HUES64 (cell line): ENCODE measurements at regions not wholly inside any gene's neighbourhood (a gene's known extent, or its start where the extent isn't known, plus 50 kb on each side); places are given as distances from the start of the nearest gene placed in this dataset.

Experiments
- H3K27ac ChIP-seq: 2 replicates; pipeline ENCODE4 v1.7.0; 2013; ENCODE audit warnings: low read depth, low read length, inconsistent platforms
- H3K27me3 ChIP-seq: 2 replicates; pipeline ENCODE4 v1.6.1; 2013; ENCODE audit warnings: mild to moderate bottlenecking, low read length; ENCODE audit not compliant: insufficient read depth
- H3K36me3 ChIP-seq: 2 replicates; pipeline ENCODE4 v1.6.1; 2013; ENCODE audit warnings: mild to moderate bottlenecking, low read length; ENCODE audit not compliant: insufficient read depth
- H3K4me1 ChIP-seq: 2 replicates; pipeline ENCODE4 v1.6.1; 2013; ENCODE audit warnings: mild to moderate bottlenecking, low read length, moderate library complexity; ENCODE audit not compliant: insufficient read depth
- H3K4me3 ChIP-seq: 2 replicates; pipeline ENCODE4 v1.5.1; 2013; ENCODE audit warnings: mild to moderate bottlenecking, low read length, moderate library complexity
- H3K9ac ChIP-seq: 2 replicates; pipeline ENCODE4 v1.6.1; 2013; ENCODE audit warnings: mild to moderate bottlenecking, low read depth, low read length
- H3K9me3 ChIP-seq: 2 replicates; pipeline ENCODE4 v1.6.1; 2013; ENCODE audit warnings: low read depth, low read length; ENCODE audit not compliant: insufficient read depth
- WGBS: fragments of 150-250, 120-280 bp; methylation state at CpG from one replicate; pipeline ENCODE4 v1.1.7; 2013; ENCODE audit warnings: missing lambda C conversion rate; 5-methylcytosine and 5-hydroxymethylcytosine counted together

DNA sequence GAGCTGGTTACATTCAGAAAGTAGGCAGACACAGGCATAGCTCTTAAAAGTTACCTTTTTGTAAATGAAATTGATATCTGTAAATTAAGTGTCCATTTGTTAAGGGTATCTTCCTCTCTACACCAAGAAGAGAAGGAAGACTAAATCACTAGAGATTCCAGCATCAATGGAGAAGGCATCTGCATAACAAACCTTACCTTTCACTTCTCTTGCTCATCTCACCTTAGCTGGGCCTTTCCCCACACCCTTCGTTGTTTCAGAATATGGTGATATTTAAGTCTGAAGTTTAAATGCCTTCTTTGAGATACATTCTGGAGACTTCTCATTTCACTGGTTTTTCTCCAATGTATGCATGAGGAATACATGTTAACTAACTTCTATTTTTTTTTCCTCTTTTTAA, 54.5 kb upstream of the TGFBR2 start:
- Histone ChIP-seq H3K9me3 (no peaks in the 10 kb centered on the region), H3K4me1 (peaks cover 45% of the 10 kb centered on the region), H3K27ac (no peak overlapping the region; the same call in 1 of the 2 replicates), H3K27me3 (no peaks in the 10 kb centered on the region), H3K9ac (no peak overlapping the region), H3K4me3 (no peak overlapping the region), H3K36me3 (no peaks in the 10 kb centered on the region)
- WGBS, result no CpG with 5 or more reads among the region's 1 CpG

- H3K36me3 ChIP-seq, result no peaks in the 10 kb centered on the region
- peaks cover 45% of the 10 kb centered on the region for H3K4me1 ChIP-seq
- H3K9ac ChIP-seq, result no peak overlapping the region
- 92% methylated on average over 4 of the region's 4 CpGs for WGBS
- no peaks in the 10 kb centered on the region for H3K27me3 ChIP-seq
- no peaks in the 10 kb centered on the region for H3K9me3 ChIP-seq
- H3K4me3 ChIP-seq, result no peak overlapping the region
- no peak overlapping the region for H3K27ac ChIP-seq
These were observed 52.6 kb upstream of the TGFBR2 start for GRCh38 chr3:30553641-30554316.

GRCh38 chr3:30554317-30554690, 52.1 kb upstream of the TGFBR2 start:
- Histone ChIP-seq H3K4me1 (peaks cover 40% of the 10 kb centered on the region), H3K9ac (no peak overlapping the region), H3K36me3 (no peaks in the 10 kb centered on the region), H3K27ac (no peak overlapping the region), H3K9me3 (no peaks in the 10 kb centered on the region), H3K4me3 (no peak overlapping the region), H3K27me3 (no peaks in the 10 kb centered on the region)
- 73% methylated on average over 1 of the region's 1 CpG for WGBS

DNA sequence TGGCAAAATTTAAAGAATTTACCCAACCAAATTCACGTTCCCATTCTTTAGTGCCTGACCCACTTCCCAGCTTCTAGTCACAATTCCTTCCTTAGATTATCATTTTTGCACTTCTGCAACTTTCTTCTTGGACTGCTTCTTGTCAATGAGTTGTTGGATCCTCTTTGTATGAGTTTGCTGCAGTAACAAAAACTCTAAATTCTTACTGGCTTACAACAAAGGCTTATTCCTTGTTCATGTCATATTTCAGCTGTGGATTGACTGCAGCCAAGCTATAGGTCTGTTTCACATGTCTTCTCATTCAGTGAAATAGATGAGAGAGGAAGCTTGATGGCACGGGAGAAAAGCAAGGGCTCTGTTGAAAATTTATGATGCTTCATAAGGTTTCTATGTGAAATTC, 50.4 kb upstream of the TGFBR2 start:
- peaks cover 25% of the 10 kb centered on the region for H3K4me1 ChIP-seq
- 96% methylated on average over 2 of the region's 2 CpGs for WGBS

More for the DNA sequence above, 50.4 kb upstream of the TGFBR2 start:
- H3K9ac ChIP-seq, result no peak overlapping the region
- H3K4me3 ChIP-seq, result no peak overlapping the region
- no peak overlapping the region for H3K27ac ChIP-seq
- no peaks in the 10 kb centered on the region for H3K36me3 ChIP-seq
- no peaks in the 10 kb centered on the region for H3K9me3 ChIP-seq
- H3K27me3 ChIP-seq, result no peaks in the 10 kb centered on the region
